ENCODE measurements at regions not wholly inside any gene's neighbourhood (a gene's known extent, or its start where the extent isn't known, plus 50 kb on each side); places are given as distances from the start of the nearest gene placed in this dataset.

DNA sequence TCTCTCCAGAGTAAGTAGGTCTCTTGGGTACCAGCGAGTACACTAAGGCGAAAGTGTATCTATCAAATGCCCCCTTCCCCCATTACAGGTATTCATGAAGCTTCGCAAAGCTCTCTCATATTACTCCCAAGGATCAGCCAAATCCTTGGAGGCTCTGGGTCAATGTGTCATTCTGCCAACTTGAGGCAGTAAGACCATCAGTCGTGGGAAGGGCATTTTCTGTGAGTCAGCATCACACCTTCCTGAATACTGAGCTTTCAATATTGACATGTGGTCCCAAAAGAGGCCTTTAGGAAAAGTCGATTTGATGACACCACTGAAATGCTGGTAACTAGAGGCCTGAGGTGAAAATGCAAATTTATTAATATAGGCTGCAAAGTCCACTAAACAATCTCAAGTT lies 323.9 kb downstream of the LRIG3 start:
- Histone ChIP-seq H3K4me3 (ENCODE audit: control insufficient read depth in 1 of 7, extremely low read depth in 1 of 7, insufficient read depth in 4 of 7, low read depth in 2 of 7, low read length in 6 of 7) (no peak overlapping the region), H3K36me3 (ENCODE audit: control insufficient read depth in 4 of 4, insufficient read depth in 4 of 4, low read length in 3 of 4) (no peaks in the 10 kb centered on the region), H3K4me1 (ENCODE audit: control extremely low read depth in 1 of 4, control insufficient read depth in 4 of 4, insufficient read depth in 4 of 4, low read length in 3 of 4) (no peaks in the 10 kb centered on the region), H3K27me3 (replicated peaks in 2 of 5; ENCODE audit: control insufficient read depth in 4 of 5, insufficient read depth in 5 of 5, low read length in 4 of 5) (no peaks in the 10 kb centered on the region), H3K27ac (ENCODE audit: insufficient read depth in 1 of 2, low read depth in 1 of 2, low read length in 2 of 2, poor library complexity in 1 of 2, severe bottlenecking in 2 of 2) (no peak overlapping the region), H3K9me3 (ENCODE audit: control extremely low read depth in 1 of 5, control insufficient read depth in 4 of 5, insufficient read depth in 2 of 5, low read depth in 1 of 5, low read length in 4 of 5) (no peaks in the 10 kb centered on the region)
- POLR2A ChIA-PET = no interaction called here
- DNase-seq = no peak
- CTCF ChIA-PET = interaction anchor here (1.1 kb wide), 1 partner anchor 23 kb away, joined by 3 read pairs; no protein-coding TSS in a partner anchor
- WGBS (ENCODE audit: insufficient coverage) = 75% methylated on average over 4 of the region's 5 CpGs

DNA sequence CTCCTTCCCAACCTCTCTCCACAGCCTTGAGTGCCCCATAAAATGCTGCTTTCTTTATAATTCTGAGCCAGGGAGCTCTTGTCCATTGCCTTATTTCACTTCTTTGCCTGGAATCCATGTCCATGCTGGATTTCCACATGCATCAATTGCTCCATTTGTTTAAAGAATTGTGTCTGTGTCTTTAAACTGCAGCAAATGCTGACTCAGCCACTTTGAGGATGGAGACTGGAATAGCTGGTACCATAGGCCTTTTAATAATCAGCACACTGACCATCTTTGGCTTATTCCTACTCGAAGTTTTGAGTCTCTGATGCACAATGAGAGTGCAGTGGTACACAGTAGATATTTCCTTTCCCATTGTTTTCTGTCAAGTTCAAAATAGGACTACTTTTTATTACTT lies 318.8 kb downstream of the LRIG3 start:
- no peaks in the 10 kb centered on the region for H3K36me3 ChIP-seq (ENCODE audit: control insufficient read depth in 4 of 4, insufficient read depth in 4 of 4, low read length in 3 of 4)
- no peaks in the 10 kb centered on the region for H3K9me3 ChIP-seq (ENCODE audit: control extremely low read depth in 1 of 5, control insufficient read depth in 4 of 5, insufficient read depth in 2 of 5, low read depth in 1 of 5, low read length in 4 of 5)
- no peaks in the 10 kb centered on the region for H3K27me3 ChIP-seq (replicated peaks in 2 of 5; ENCODE audit: control insufficient read depth in 4 of 5, insufficient read depth in 5 of 5, low read length in 4 of 5)
- no CpG with 5 or more reads among the region's 1 CpG for WGBS (ENCODE audit: insufficient coverage)
- no peaks in the 10 kb centered on the region for H3K4me1 ChIP-seq (ENCODE audit: control extremely low read depth in 1 of 4, control insufficient read depth in 4 of 4, insufficient read depth in 4 of 4, low read length in 3 of 4)
- H3K4me3 ChIP-seq (ENCODE audit: control insufficient read depth in 1 of 7, extremely low read depth in 1 of 7, insufficient read depth in 4 of 7, low read depth in 2 of 7, low read length in 6 of 7) = no peak overlapping the region
- DNase-seq = no peak
- no peak overlapping the region for H3K27ac ChIP-seq (ENCODE audit: insufficient read depth in 1 of 2, low read depth in 1 of 2, low read length in 2 of 2, poor library complexity in 1 of 2, severe bottlenecking in 2 of 2)
- CTCF ChIA-PET = no interaction called here
- POLR2A ChIA-PET = no interaction called here

DNA sequence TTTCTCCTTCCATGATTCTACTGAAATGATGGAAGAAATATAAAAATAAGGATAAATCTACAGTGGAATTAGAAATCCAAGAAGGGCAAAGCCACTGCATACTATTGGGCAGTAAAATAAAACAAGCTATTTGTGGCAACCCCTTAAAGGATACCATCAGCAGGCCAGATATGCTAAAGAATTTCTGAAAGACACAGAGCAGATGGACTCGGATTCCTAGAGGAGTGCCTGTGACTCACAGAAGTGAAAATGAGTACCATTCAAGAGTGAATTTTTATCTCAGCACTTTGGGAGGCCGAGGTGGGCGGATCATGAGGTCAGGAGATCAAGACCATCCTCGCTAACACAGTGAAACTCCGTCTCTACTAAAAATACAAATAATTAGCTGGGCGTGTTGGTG lies 318.1 kb downstream of the LRIG3 start:
- no peaks in the 10 kb centered on the region for H3K4me1 ChIP-seq (ENCODE audit: control extremely low read depth in 1 of 4, control insufficient read depth in 4 of 4, insufficient read depth in 4 of 4, low read length in 3 of 4)
- WGBS (ENCODE audit: insufficient coverage) = 96% methylated on average over 5 of the region's 6 CpGs
- no peak overlapping the region for H3K4me3 ChIP-seq (ENCODE audit: control insufficient read depth in 1 of 7, extremely low read depth in 1 of 7, insufficient read depth in 4 of 7, low read depth in 2 of 7, low read length in 6 of 7)
- ChIA-PET POLR2A (no interaction called here), CTCF (no interaction called here)
- no peaks in the 10 kb centered on the region for H3K9me3 ChIP-seq (ENCODE audit: control extremely low read depth in 1 of 5, control insufficient read depth in 4 of 5, insufficient read depth in 2 of 5, low read depth in 1 of 5, low read length in 4 of 5)
- no peak for DNase-seq
- no peaks in the 10 kb centered on the region for H3K27me3 ChIP-seq (replicated peaks in 2 of 5; ENCODE audit: control insufficient read depth in 4 of 5, insufficient read depth in 5 of 5, low read length in 4 of 5)
- H3K27ac ChIP-seq (ENCODE audit: insufficient read depth in 1 of 2, low read depth in 1 of 2, low read length in 2 of 2, poor library complexity in 1 of 2, severe bottlenecking in 2 of 2) = no peak overlapping the region
- H3K36me3 ChIP-seq (ENCODE audit: control insufficient read depth in 4 of 4, insufficient read depth in 4 of 4, low read length in 3 of 4) = no peaks in the 10 kb centered on the region

DNA sequence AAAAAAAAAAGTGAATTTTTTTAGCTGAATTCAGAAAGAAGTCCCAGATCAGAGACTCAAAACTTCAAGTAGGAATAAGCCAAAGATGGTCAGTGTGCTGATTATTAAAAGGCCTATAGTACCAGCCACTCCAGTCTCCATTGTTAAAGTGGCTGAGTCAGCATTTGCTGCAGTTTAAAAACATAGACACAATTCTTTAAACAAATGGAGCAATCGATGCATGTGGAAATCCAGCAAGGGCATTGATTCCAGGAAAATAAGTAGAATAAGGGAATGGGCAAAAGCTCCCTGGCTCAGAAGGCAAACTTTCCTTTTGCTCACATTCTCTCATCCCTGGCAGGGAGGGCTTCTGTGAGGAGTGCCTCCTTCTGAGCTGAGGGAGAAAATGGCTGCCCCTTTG lies 317.6 kb downstream of the LRIG3 start:
- no peak for DNase-seq
- ChIA-PET POLR2A (no interaction called here), CTCF (no interaction called here)
- Histone ChIP-seq H3K4me1 (ENCODE audit: control extremely low read depth in 1 of 4, control insufficient read depth in 4 of 4, insufficient read depth in 4 of 4, low read length in 3 of 4) (no peaks in the 10 kb centered on the region), H3K36me3 (ENCODE audit: control insufficient read depth in 4 of 4, insufficient read depth in 4 of 4, low read length in 3 of 4) (no peaks in the 10 kb centered on the region), H3K9me3 (ENCODE audit: control extremely low read depth in 1 of 5, control insufficient read depth in 4 of 5, insufficient read depth in 2 of 5, low read depth in 1 of 5, low read length in 4 of 5) (no peaks in the 10 kb centered on the region), H3K27ac (ENCODE audit: insufficient read depth in 1 of 2, low read depth in 1 of 2, low read length in 2 of 2, poor library complexity in 1 of 2, severe bottlenecking in 2 of 2) (no peak overlapping the region), H3K4me3 (ENCODE audit: control insufficient read depth in 1 of 7, extremely low read depth in 1 of 7, insufficient read depth in 4 of 7, low read depth in 2 of 7, low read length in 6 of 7) (no peak overlapping the region), H3K27me3 (replicated peaks in 2 of 5; ENCODE audit: control insufficient read depth in 4 of 5, insufficient read depth in 5 of 5, low read length in 4 of 5) (no peaks in the 10 kb centered on the region)
- WGBS (ENCODE audit: insufficient coverage) = no CpG with 5 or more reads among the region's 1 CpG

DNA sequence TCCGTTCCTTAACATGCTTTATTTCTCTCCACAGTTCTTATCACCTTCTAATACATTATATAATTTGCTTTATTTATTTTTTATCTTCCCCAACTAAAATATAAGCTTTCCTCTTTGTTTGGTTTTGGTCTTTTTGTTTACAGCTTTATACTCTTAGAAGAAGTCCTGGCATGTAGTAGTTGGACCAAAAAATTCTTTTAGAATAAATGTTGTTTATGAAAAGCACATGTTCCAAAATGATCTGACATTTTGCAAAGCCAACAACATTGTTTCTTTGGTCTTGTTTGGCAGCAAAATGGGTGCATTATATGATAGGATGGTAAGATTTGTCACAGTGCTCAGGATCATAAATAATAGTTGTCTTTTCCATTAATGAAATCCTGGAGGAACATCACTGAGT lies 312.5 kb downstream of the LRIG3 start:
- CTCF ChIA-PET = no interaction called here
- H3K4me1 ChIP-seq (ENCODE audit: control extremely low read depth in 1 of 4, control insufficient read depth in 4 of 4, insufficient read depth in 4 of 4, low read length in 3 of 4) = no peaks in the 10 kb centered on the region
- no peak overlapping the region for H3K4me3 ChIP-seq (ENCODE audit: control insufficient read depth in 1 of 7, extremely low read depth in 1 of 7, insufficient read depth in 4 of 7, low read depth in 2 of 7, low read length in 6 of 7)
- no peaks in the 10 kb centered on the region for H3K9me3 ChIP-seq (ENCODE audit: control extremely low read depth in 1 of 5, control insufficient read depth in 4 of 5, insufficient read depth in 2 of 5, low read depth in 1 of 5, low read length in 4 of 5)
- DNase-seq = no peak
- no peaks in the 10 kb centered on the region for H3K36me3 ChIP-seq (ENCODE audit: control insufficient read depth in 4 of 4, insufficient read depth in 4 of 4, low read length in 3 of 4)
- no peak overlapping the region for H3K27ac ChIP-seq (ENCODE audit: insufficient read depth in 1 of 2, low read depth in 1 of 2, low read length in 2 of 2, poor library complexity in 1 of 2, severe bottlenecking in 2 of 2)
- WGBS (ENCODE audit: insufficient coverage) = no CpG with 5 or more reads among the region's 1 CpG
- POLR2A ChIA-PET = no interaction called here
- no peaks in the 10 kb centered on the region for H3K27me3 ChIP-seq (replicated peaks in 2 of 5; ENCODE audit: control insufficient read depth in 4 of 5, insufficient read depth in 5 of 5, low read length in 4 of 5)

DNA sequence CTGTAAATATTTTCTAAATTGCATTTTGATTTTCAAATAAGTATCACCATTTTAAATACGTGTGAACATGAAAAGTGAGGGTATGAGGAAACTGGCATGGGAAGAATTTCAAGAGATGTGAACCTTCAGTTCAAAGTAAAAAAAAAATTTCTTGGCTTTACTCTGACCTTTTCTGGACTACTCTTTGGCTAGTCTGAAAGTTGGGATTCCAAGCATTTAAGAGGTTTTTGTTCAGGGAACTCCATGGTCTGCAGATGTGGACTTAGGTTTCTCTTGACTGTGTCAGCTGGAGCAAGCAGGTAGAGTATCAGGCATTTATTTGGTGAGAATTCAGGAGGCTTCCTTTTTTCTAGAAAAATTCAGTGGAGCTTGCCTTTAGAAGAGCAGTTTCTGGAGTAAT lies 311.6 kb downstream of the LRIG3 start:
- POLR2A ChIA-PET = no interaction called here
- H3K27ac ChIP-seq (ENCODE audit: insufficient read depth in 1 of 2, low read depth in 1 of 2, low read length in 2 of 2, poor library complexity in 1 of 2, severe bottlenecking in 2 of 2) = no peak overlapping the region
- DNase-seq = no peak

DNA sequence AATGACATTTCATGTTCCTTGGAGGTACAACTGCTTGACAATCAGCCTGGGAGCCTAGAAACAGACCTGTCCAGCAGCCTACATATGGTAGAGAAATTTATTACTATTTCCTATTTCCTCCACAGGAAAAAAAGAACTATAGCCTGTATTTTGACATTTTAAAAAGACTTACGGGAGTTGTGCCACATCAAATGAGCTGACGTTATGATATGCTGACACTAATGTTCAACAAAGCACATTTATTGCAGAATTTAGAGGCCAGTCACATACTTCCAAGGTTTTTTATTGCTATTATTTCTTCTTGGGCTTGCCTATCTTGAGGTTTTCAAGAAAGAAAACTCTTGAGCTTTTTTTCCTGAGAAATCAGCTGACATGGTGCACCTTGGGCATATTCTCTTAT lies 305.3 kb downstream of the LRIG3 start:
- no peaks in the 10 kb centered on the region for H3K4me1 ChIP-seq (ENCODE audit: control extremely low read depth in 1 of 4, control insufficient read depth in 4 of 4, insufficient read depth in 4 of 4, low read length in 3 of 4)
- peaks cover 0 to 2% (median 0%) of the 10 kb centered on the region in 5 experiments for H3K9me3 ChIP-seq (ENCODE audit: control extremely low read depth in 1 of 5, control insufficient read depth in 4 of 5, insufficient read depth in 2 of 5, low read depth in 1 of 5, low read length in 4 of 5)
- no peak for DNase-seq
- WGBS (ENCODE audit: insufficient coverage) = 0% methylated on average over 1 of the region's 2 CpGs
- no peak overlapping the region for H3K27ac ChIP-seq (ENCODE audit: insufficient read depth in 1 of 2, low read depth in 1 of 2, low read length in 2 of 2, poor library complexity in 1 of 2, severe bottlenecking in 2 of 2)
- H3K27me3 ChIP-seq (replicated peaks in 2 of 5; ENCODE audit: control insufficient read depth in 4 of 5, insufficient read depth in 5 of 5, low read length in 4 of 5) = no peaks in the 10 kb centered on the region
- no peaks in the 10 kb centered on the region for H3K36me3 ChIP-seq (ENCODE audit: control insufficient read depth in 4 of 4, insufficient read depth in 4 of 4, low read length in 3 of 4)
- POLR2A ChIA-PET = no interaction called here
- CTCF ChIA-PET = no interaction called here
- H3K4me3 ChIP-seq (ENCODE audit: control insufficient read depth in 1 of 7, extremely low read depth in 1 of 7, insufficient read depth in 4 of 7, low read depth in 2 of 7, low read length in 6 of 7) = no peak overlapping the region

More for the DNA sequence above, 311.6 kb downstream of the LRIG3 start:
- Histone ChIP-seq H3K27me3 (replicated peaks in 2 of 5; ENCODE audit: control insufficient read depth in 4 of 5, insufficient read depth in 5 of 5, low read length in 4 of 5) (no peaks in the 10 kb centered on the region), H3K9me3 (ENCODE audit: control extremely low read depth in 1 of 5, control insufficient read depth in 4 of 5, insufficient read depth in 2 of 5, low read depth in 1 of 5, low read length in 4 of 5) (no peaks in the 10 kb centered on the region), H3K4me3 (ENCODE audit: control insufficient read depth in 1 of 7, extremely low read depth in 1 of 7, insufficient read depth in 4 of 7, low read depth in 2 of 7, low read length in 6 of 7) (no peak overlapping the region), H3K4me1 (ENCODE audit: control extremely low read depth in 1 of 4, control insufficient read depth in 4 of 4, insufficient read depth in 4 of 4, low read length in 3 of 4) (no peaks in the 10 kb centered on the region), H3K36me3 (ENCODE audit: control insufficient read depth in 4 of 4, insufficient read depth in 4 of 4, low read length in 3 of 4) (no peaks in the 10 kb centered on the region)
- WGBS (ENCODE audit: insufficient coverage) = no CpG with 5 or more reads among the region's 1 CpG
- CTCF ChIA-PET = no interaction called here

DNA sequence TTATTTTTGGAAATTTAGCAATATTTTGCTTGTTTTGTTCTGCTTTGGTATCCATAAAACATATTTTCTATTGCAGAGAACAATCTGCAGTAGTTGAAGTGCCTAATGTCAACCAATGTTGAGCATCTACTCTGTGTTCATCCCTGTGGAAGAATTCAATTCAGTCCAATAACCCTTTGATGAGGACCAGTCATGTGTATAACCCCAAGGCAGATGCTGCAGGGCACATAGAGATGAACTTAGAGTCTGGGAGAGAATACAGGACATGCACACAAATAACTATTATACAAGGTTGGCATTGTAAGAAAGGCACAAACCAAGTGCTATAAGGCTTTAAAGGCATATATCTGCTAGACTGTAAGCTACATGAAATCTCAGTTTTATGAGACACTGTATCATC lies 304.7 kb downstream of the LRIG3 start:
- Histone ChIP-seq H3K9me3 (ENCODE audit: control extremely low read depth in 1 of 5, control insufficient read depth in 4 of 5, insufficient read depth in 2 of 5, low read depth in 1 of 5, low read length in 4 of 5) (peaks cover 0 to 2% (median 0%) of the 10 kb centered on the region in 5 experiments), H3K4me1 (ENCODE audit: control extremely low read depth in 1 of 4, control insufficient read depth in 4 of 4, insufficient read depth in 4 of 4, low read length in 3 of 4) (no peaks in the 10 kb centered on the region), H3K27ac (ENCODE audit: insufficient read depth in 1 of 2, low read depth in 1 of 2, low read length in 2 of 2, poor library complexity in 1 of 2, severe bottlenecking in 2 of 2) (no peak overlapping the region), H3K36me3 (ENCODE audit: control insufficient read depth in 4 of 4, insufficient read depth in 4 of 4, low read length in 3 of 4) (no peaks in the 10 kb centered on the region), H3K4me3 (ENCODE audit: control insufficient read depth in 1 of 7, extremely low read depth in 1 of 7, insufficient read depth in 4 of 7, low read depth in 2 of 7, low read length in 6 of 7) (no peak overlapping the region), H3K27me3 (replicated peaks in 2 of 5; ENCODE audit: control insufficient read depth in 4 of 5, insufficient read depth in 5 of 5, low read length in 4 of 5) (no peaks in the 10 kb centered on the region)
- ChIA-PET CTCF (no interaction called here), POLR2A (no interaction called here)
- no peak for DNase-seq
